ENCODE measurements at regions not wholly inside any gene's neighbourhood (a gene's known extent, or its start where the extent isn't known, plus 50 kb on each side); places are given as distances from the start of the nearest gene placed in this dataset.

DNA sequence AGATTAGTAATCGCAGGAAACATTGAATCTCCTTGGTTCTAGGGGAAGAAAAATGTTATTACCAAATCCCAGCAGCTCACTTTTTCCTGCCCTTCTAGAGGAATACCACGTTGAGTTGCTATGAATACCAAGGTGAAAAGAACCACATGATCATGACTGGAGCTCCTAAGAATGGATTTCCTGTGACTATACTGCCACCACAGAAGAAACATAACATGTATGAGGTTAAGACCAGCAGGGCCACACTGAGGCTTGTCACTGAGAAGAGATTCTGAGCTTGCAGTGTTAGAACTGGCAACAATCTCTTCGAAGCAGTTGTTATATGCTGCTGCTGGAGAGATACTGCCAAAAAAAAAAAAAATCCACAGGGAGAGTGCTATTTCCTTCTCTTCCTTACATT, 1235.3 kb downstream of the FSTL5 start:
- ChIA-PET POLR2A (no interaction called here), RAD21 (ENCODE audit: low non-redundant PET in 1 of 2, low total read pairs in 2 of 2, uncharacterized antibody in 2 of 2, unreplicated experiment in 2 of 2) (no interaction called here), CTCF (no interaction called here)
- H3K79me2 ChIP-seq (ENCODE audit: insufficient read depth, low read length): no peaks in the 10 kb centered on the region
- no peak overlapping the region for H3K4me3 ChIP-seq (replicated peaks in 1 of 2; ENCODE audit: low read depth in 1 of 2, low read length in 2 of 2)
- no peak overlapping the region for H3K4me2 ChIP-seq (ENCODE audit: low read length)
- intact Hi-C loops (cut with micrococcal nuclease): no loop called here
- no peak overlapping the region for H3K9ac ChIP-seq (ENCODE audit: low read length)
- ATAC-seq: no peak
- H2AFZ ChIP-seq (ENCODE audit: low read depth, low read length, poor library complexity, severe bottlenecking): no peak overlapping the region
- no peaks in the 10 kb centered on the region for H3K4me1 ChIP-seq (ENCODE audit: control insufficient read depth in 1 of 2, insufficient read depth in 2 of 2, low read length in 2 of 2)
- TF ChIP-seq YY1 (IDR thresholded peaks at IDR 0.05; ENCODE audit: extremely low read depth, insufficient replicate concordance, low read depth, low read length): no peak
- TF ChIP-seq, protein P1, sequence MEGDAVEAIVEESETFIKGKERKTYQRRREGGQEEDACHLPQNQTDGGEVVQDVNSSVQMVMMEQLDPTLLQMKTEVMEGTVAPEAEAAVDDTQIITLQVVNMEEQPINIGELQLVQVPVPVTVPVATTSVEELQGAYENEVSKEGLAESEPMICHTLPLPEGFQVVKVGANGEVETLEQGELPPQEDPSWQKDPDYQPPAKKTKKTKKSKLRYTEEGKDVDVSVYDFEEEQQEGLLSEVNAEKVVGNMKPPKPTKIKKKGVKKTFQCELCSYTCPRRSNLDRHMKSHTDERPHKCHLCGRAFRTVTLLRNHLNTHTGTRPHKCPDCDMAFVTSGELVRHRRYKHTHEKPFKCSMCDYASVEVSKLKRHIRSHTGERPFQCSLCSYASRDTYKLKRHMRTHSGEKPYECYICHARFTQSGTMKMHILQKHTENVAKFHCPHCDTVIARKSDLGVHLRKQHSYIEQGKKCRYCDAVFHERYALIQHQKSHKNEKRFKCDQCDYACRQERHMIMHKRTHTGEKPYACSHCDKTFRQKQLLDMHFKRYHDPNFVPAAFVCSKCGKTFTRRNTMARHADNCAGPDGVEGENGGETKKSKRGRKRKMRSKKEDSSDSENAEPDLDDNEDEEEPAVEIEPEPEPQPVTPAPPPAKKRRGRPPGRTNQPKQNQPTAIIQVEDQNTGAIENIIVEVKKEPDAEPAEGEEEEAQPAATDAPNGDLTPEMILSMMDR (IDR thresholded peaks at IDR 0.05 in 2 of 3, conservative IDR thresholded peaks at IDR 0.05 in 1 of 3; ENCODE audit: borderline replicate concordance in 1 of 3, insufficient read depth in 1 of 3, low read depth in 2 of 3, low read length in 2 of 3): no peak
- TF ChIP-seq, protein P2, sequence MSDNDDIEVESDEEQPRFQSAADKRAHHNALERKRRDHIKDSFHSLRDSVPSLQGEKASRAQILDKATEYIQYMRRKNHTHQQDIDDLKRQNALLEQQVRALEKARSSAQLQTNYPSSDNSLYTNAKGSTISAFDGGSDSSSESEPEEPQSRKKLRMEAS (IDR thresholded peaks at IDR 0.05): no peak
- TF ChIP-seq ELF1 (IDR thresholded peaks at IDR 0.05; ENCODE audit: borderline replicate concordance, low read depth): no peak
- TF ChIP-seq RAD21 (IDR thresholded peaks at IDR 0.05; ENCODE audit: low read depth): no peak
- TF ChIP-seq, protein P3, sequence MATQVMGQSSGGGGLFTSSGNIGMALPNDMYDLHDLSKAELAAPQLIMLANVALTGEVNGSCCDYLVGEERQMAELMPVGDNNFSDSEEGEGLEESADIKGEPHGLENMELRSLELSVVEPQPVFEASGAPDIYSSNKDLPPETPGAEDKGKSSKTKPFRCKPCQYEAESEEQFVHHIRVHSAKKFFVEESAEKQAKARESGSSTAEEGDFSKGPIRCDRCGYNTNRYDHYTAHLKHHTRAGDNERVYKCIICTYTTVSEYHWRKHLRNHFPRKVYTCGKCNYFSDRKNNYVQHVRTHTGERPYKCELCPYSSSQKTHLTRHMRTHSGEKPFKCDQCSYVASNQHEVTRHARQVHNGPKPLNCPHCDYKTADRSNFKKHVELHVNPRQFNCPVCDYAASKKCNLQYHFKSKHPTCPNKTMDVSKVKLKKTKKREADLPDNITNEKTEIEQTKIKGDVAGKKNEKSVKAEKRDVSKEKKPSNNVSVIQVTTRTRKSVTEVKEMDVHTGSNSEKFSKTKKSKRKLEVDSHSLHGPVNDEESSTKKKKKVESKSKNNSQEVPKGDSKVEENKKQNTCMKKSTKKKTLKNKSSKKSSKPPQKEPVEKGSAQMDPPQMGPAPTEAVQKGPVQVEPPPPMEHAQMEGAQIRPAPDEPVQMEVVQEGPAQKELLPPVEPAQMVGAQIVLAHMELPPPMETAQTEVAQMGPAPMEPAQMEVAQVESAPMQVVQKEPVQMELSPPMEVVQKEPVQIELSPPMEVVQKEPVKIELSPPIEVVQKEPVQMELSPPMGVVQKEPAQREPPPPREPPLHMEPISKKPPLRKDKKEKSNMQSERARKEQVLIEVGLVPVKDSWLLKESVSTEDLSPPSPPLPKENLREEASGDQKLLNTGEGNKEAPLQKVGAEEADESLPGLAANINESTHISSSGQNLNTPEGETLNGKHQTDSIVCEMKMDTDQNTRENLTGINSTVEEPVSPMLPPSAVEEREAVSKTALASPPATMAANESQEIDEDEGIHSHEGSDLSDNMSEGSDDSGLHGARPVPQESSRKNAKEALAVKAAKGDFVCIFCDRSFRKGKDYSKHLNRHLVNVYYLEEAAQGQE (IDR thresholded peaks at IDR 0.05; ENCODE audit: low read depth): no peak
- no peaks in the 10 kb centered on the region for H3K9me2 ChIP-seq (ENCODE audit: insufficient read depth)
- H3K27me3 ChIP-seq (ENCODE audit: insufficient read depth, low read length): no peaks in the 10 kb centered on the region
- BruUV-seq (replicated peaks): no TSS peak
- DNase-seq (ENCODE audit: low read depth, low spot score): no peak
- H3K36me3 ChIP-seq (ENCODE audit: control insufficient read depth in 1 of 2, insufficient read depth in 2 of 2, low read length in 2 of 2): no peaks in the 10 kb centered on the region
- H3K27ac ChIP-seq (ENCODE audit: low read depth, low read length): no peak overlapping the region
- no peaks in the 10 kb centered on the region for H3K9me3 ChIP-seq (ENCODE audit: control insufficient read depth in 1 of 2, insufficient read depth in 1 of 2, low read depth in 1 of 2, low read length in 2 of 2)
- H4K20me1 ChIP-seq (ENCODE audit: insufficient read depth): no peaks in the 10 kb centered on the region

All from HCT116 (cell line).